Neutrophil (primary cell): ENCODE measurements at regions not wholly inside any gene's neighbourhood (a gene's known extent, or its start where the extent isn't known, plus 50 kb on each side); places are given as distances from the start of the nearest gene placed in this dataset.

Experiments used
- H3K27ac ChIP-seq: fragments of 200-600 bp; sonication (generic); 2 replicates; pipeline ENCODE4 v1.5.1; 2016; ENCODE audit warnings: mild to moderate bottlenecking, moderate library complexity
- H3K27me3 ChIP-seq: fragments of 200-600 bp; sonication (generic); 2 replicates; pipeline ENCODE4 v1.6.0; 2016; ENCODE audit warnings: mild to moderate bottlenecking
- H3K36me3 ChIP-seq: fragments of 200-600 bp; sonication (generic); 2 replicates; pipeline ENCODE4 v1.5.1; 2017
- H3K4me1 ChIP-seq, 2 experiments: fragments of 200-600 bp in 1 of 2; sonication (generic) in 1 of 2; 1 replicate in 1 of 2; 2 replicates in 1 of 2; pipeline versions ENCODE4 v1.5.1 to v1.6.1; 2013 to 2016; ENCODE audit warnings: low read depth in 1 of 2, low read length in 1 of 2, mild to moderate bottlenecking in 1 of 2, moderate library complexity in 1 of 2; ENCODE audit not compliant: control insufficient read depth in 1 of 2, insufficient read depth in 1 of 2
- H3K4me3 ChIP-seq, 2 experiments: fragments of 200-600 bp in 1 of 2; sonication (generic) in 1 of 2; 1 replicate in 1 of 2; 2 replicates in 1 of 2; pipeline ENCODE4 v1.5.1; 2013 to 2016; ENCODE audit warnings: low read depth in 1 of 2, low read length in 1 of 2, mild to moderate bottlenecking in 1 of 2, moderate library complexity in 1 of 2
- H3K9me3 ChIP-seq: fragments of 200-600 bp; sonication (generic); 2 replicates; pipeline ENCODE4 v1.5.1; 2016
- TF ChIP-seq, protein P1 (sequence below): fragments of 200-600 bp; sonication (generic); IDR thresholded peaks from 2 replicates; pipeline ENCODE4 v1.5.1; 2016; ENCODE audit warnings: antibody characterized with exemption

DNA sequence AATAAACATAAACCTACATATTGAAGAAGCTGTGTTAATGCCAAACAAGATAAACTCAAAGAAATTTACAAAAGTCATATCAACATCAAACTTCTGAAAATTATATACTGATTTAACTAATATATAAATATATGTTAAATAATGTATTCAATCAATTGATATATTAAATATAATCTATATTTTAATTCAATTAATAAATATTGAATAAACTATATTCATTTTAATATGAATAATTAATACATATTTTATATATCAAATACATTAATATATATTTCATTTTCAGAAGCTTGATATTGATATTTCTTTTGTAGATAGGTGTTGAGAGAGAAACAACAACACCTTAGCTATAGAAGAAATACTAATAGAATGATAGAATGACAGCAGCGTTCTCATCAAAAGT, 768.1 kb downstream of the MECOM start:
- Histone ChIP-seq H3K4me1 (no peaks in the 10 kb centered on the region), H3K9me3 (no peaks in the 10 kb centered on the region), H3K27ac (no peak overlapping the region), H3K4me3 (no peak overlapping the region), H3K27me3 (no peaks in the 10 kb centered on the region), H3K36me3 (no peaks in the 10 kb centered on the region)
- TF ChIP-seq, protein P1, sequence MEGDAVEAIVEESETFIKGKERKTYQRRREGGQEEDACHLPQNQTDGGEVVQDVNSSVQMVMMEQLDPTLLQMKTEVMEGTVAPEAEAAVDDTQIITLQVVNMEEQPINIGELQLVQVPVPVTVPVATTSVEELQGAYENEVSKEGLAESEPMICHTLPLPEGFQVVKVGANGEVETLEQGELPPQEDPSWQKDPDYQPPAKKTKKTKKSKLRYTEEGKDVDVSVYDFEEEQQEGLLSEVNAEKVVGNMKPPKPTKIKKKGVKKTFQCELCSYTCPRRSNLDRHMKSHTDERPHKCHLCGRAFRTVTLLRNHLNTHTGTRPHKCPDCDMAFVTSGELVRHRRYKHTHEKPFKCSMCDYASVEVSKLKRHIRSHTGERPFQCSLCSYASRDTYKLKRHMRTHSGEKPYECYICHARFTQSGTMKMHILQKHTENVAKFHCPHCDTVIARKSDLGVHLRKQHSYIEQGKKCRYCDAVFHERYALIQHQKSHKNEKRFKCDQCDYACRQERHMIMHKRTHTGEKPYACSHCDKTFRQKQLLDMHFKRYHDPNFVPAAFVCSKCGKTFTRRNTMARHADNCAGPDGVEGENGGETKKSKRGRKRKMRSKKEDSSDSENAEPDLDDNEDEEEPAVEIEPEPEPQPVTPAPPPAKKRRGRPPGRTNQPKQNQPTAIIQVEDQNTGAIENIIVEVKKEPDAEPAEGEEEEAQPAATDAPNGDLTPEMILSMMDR = no peak

DNA sequence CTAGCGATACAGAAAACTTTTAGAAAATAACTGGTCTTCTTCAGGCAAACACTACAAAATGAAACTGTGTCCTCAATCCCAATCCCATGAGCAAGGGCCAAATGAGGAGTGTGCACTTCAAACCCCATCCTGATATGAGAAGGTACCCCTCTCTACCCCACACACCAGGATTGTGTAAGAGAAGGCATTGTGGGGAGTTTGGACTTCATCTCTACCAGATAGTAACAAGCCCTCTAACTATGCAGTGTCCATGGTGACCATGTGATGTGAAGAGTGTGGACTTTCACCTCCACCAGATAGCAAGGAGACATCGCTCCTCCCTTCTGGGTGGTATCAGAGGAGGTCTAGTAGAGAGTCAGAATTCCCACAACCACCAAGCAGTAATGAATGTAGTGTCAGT, 769.3 kb downstream of the MECOM start:
- Histone ChIP-seq H3K27ac (no peak overlapping the region), H3K4me3 (no peak overlapping the region), H3K27me3 (no peaks in the 10 kb centered on the region), H3K36me3 (no peaks in the 10 kb centered on the region), H3K4me1 (no peaks in the 10 kb centered on the region), H3K9me3 (no peaks in the 10 kb centered on the region)
- TF ChIP-seq, protein P1 = no peak

DNA sequence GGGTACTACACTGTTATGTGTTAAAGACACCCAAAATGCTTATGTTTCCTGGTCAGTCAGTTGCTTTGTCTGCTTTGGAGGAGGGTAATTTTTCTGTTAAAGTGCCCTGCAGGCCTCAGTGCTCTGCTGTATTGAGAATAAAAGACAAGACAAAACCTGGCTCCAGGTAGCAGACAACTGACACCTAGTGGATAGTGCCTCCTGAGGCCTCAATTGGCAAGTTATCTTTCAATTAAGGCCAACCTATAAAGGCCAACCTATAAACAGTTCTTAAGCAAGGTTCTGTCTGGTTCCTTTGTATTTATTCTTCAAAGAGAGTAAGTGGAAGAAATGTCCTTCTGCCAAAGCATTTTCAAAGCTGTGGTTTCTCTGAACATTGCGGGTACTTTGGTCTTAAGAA, 773.8 kb downstream of the MECOM start:
- H3K27ac ChIP-seq = no peak overlapping the region
- no peaks in the 10 kb centered on the region for H3K9me3 ChIP-seq
- H3K27me3 ChIP-seq = no peaks in the 10 kb centered on the region
- H3K36me3 ChIP-seq = no peaks in the 10 kb centered on the region
- TF ChIP-seq, protein P1 = no peak
- H3K4me3 ChIP-seq = no peak overlapping the region
- H3K4me1 ChIP-seq = no peaks in the 10 kb centered on the region

DNA sequence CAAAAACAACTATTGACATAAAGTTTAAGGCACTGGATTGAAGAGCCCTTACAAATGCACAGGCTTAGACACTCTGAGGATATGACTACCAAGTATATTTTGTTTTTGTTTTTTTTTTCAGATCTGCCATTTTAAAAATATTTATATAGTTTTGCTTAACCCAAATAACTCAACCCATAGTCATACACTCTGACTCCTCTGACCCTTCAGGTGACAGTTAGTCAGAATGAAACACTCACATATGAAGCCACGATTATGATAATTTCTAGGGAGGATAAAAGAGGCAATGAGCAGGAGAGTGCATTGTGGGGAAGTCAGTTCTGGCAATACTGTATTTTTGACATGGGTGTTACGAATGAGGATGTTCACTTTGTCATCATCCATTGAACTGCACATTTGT, 774.7 kb downstream of the MECOM start:
- no peak overlapping the region for H3K27ac ChIP-seq
- TF ChIP-seq, protein P1 = no peak

DNA sequence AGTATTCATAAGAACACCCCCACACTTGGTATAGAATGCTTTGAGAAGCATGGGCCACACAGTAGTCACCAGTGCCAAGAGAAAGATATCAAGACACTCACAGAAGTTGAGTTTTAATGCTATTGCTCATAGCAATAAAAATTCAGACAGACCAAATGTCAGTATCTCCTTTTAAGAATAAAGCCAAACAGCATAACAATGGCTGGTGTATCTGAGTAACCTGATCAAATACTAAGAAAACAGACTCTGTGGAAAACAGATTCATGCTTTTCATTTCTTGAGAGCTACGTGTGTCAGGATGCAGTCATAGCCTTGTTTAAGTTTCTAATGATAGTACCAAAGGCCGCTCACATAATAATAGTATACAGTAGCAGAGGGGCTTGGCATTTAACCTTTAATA, 778.5 kb downstream of the MECOM start:
- Histone ChIP-seq H3K36me3 (no peaks in the 10 kb centered on the region), H3K27me3 (no peaks in the 10 kb centered on the region), H3K4me1 (no peaks in the 10 kb centered on the region), H3K27ac (no peak overlapping the region), H3K4me3 (no peak overlapping the region), H3K9me3 (no peaks in the 10 kb centered on the region)
- TF ChIP-seq, protein P1 = no peak

More for the DNA sequence above, 774.7 kb downstream of the MECOM start:
- no peaks in the 10 kb centered on the region for H3K36me3 ChIP-seq
- H3K9me3 ChIP-seq = no peaks in the 10 kb centered on the region
- no peak overlapping the region for H3K4me3 ChIP-seq
- no peaks in the 10 kb centered on the region for H3K27me3 ChIP-seq
- no peaks in the 10 kb centered on the region for H3K4me1 ChIP-seq

DNA sequence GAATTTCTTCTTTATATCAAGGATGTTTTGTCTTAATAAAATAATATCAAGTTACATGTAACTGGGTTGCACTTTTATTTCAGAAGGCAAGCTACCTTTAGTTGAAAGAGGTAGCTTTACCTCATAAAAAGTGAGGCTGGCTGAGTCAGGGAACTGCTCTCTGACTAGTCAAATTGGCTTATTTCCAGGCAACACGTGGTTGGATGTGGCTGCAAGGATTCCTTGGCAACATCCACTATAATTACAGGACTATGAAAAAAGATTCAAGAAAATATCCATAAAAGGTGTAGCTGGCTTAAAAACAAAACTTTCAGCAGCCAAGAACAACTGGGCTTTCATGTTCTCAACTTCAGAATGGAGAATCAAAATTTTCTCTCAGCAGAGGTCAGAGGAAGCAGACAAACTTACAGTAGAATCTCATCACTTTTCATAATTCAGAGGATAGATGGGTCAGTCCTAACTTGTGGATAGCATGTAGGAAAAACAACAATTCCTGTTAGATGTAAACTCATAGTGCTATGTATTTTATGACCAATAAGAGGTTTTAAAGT, 779.1 kb downstream of the MECOM start:
- TF ChIP-seq, protein P1 = no peak
- no peak overlapping the region for H3K27ac ChIP-seq
- H3K4me3 ChIP-seq = no peak overlapping the region
- H3K27me3 ChIP-seq = no peaks in the 10 kb centered on the region
- H3K9me3 ChIP-seq = no peaks in the 10 kb centered on the region
- no peaks in the 10 kb centered on the region for H3K4me1 ChIP-seq
- no peaks in the 10 kb centered on the region for H3K36me3 ChIP-seq
